Embryonic facial prominence (tissue), 1 donor: ENCODE measurements at regions not wholly inside any gene's neighbourhood (a gene's known extent, or its start where the extent isn't known, plus 50 kb on each side); places are given as distances from the start of the nearest gene placed in this dataset.
"Not testable (repeated sequence)": the region's sequence is repeated elsewhere in the genome, so short reads cannot be mapped to it uniquely, and the experiment has no call there.

ENCODE experiments used
- DNase-seq: peaks from one replicate; pipeline ENCODE4 v3.0.0-alpha.2; 2016; ENCODE audit errors: extremely low spot score

GRCh38 chr3:77707281-77707680 is 667.4 kb downstream of the ROBO2 start:
- DNase-seq, result no peak

GRCh38 chr3:77709155-77709554 is 669.3 kb downstream of the ROBO2 start:
- no peak for DNase-seq

GRCh38 chr3:77718311-77718710 is 678.4 kb downstream of the ROBO2 start:
- no peak for DNase-seq

GRCh38 chr3:77720460-77720971 is 680.6 kb downstream of the ROBO2 start:
- DNase-seq, result no peak

GRCh38 chr3:77726517-77726916 is 686.6 kb downstream of the ROBO2 start:
- no peak for DNase-seq

- DNase-seq, result no peak
These were observed 706.1 kb downstream of the ROBO2 start for GRCh38 chr3:77746048-77746447.

GRCh38 chr3:77746892-77747291 is 707.0 kb downstream of the ROBO2 start:
- no peak for DNase-seq

- DNase-seq, result not testable (repeated sequence)
These were observed 716.6 kb downstream of the ROBO2 start for GRCh38 chr3:77756397-77756975.

GRCh38 chr3:77772459-77772858 is 732.6 kb downstream of the ROBO2 start:
- no peak for DNase-seq

- DNase-seq, result no peak
These were observed 733.2 kb downstream of the ROBO2 start for GRCh38 chr3:77773084-77773483.

- DNase-seq, result no peak
These were observed 740.5 kb downstream of the ROBO2 start for GRCh38 chr3:77780278-77780996.

GRCh38 chr3:77786216-77786615 is 746.3 kb downstream of the ROBO2 start:
- DNase-seq, result no peak

- no peak for DNase-seq
These were observed 755.1 kb downstream of the ROBO2 start for GRCh38 chr3:77795013-77795412.

- no peak for DNase-seq
These were observed 759.4 kb downstream of the ROBO2 start for GRCh38 chr3:77799278-77799677.

GRCh38 chr3:77800893-77801292 is 761.0 kb downstream of the ROBO2 start:
- DNase-seq, result no peak

GRCh38 chr3:77807312-77807711 is 767.4 kb downstream of the ROBO2 start:
- no peak for DNase-seq

- DNase-seq, result no peak
These were observed 774.9 kb downstream of the ROBO2 start for GRCh38 chr3:77814845-77815244.

- no peak for DNase-seq
These were observed 775.6 kb downstream of the ROBO2 start for GRCh38 chr3:77815467-77815866.

GRCh38 chr3:77816366-77816765 is 776.5 kb downstream of the ROBO2 start:
- DNase-seq, result no peak

GRCh38 chr3:77825001-77825827 is 785.3 kb downstream of the ROBO2 start:
- no peak for DNase-seq

- DNase-seq, result no peak
These were observed 796.0 kb downstream of the ROBO2 start for GRCh38 chr3:77835921-77836320.

- no peak for DNase-seq
These were observed 797.6 kb downstream of the ROBO2 start for GRCh38 chr3:77837456-77838025.
